ENCODE measurements at regions not wholly inside any gene's neighbourhood (a gene's known extent, or its start where the extent isn't known, plus 50 kb on each side); places are given as distances from the start of the nearest gene placed in this dataset.
"Not testable (repeated sequence)": the region's sequence is repeated elsewhere in the genome, so short reads cannot be mapped to it uniquely, and the experiment has no call there.

GRCh38 chr4:158958489-158959270 lies 144.2 kb upstream of the RAPGEF2 start:
- no peaks in the 10 kb centered on the region for H3K36me3 ChIP-seq
- TF ChIP-seq Cebpa-rat (IDR thresholded peaks at IDR 0.05), result no peak
- H3K4me2 ChIP-seq, result no peak overlapping the region
- H3K4me3 ChIP-seq, result no peak overlapping the region
- H3K9me3 ChIP-seq, result peaks cover 4% of the 10 kb centered on the region
- H4K20me1 ChIP-seq, result no peaks in the 10 kb centered on the region
- H3K9ac ChIP-seq, result no peak overlapping the region
- H3K27me3 ChIP-seq, result no peaks in the 10 kb centered on the region
- no peak overlapping the region for H3K27ac ChIP-seq
- H3K4me1 ChIP-seq, result no peaks in the 10 kb centered on the region

DNA sequence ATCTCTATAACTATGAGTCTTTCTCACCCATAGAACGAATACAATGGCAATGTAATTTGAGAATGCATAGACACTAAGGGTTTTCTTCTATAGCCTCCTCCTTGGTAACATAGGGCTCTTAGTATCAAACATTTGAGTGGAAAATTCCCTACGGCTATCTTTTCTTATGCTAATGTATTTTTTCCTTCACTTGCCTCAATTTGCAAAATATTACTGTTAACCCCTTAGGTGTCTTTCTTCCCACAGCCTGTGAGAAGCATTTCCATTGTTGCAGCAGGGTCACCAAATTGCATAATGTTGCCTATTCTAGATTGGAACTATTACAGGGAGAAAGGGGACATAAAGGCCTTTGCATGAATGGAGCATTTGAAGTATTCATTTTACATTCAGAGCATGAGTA lies 140.5 kb upstream of the RAPGEF2 start:
- Histone ChIP-seq H3K9me3 (no peaks in the 10 kb centered on the region), H3K27ac (no peak overlapping the region), H3K4me1 (peaks cover 13% of the 10 kb centered on the region), H3K4me2 (no peak overlapping the region), H4K20me1 (no peaks in the 10 kb centered on the region), H3K36me3 (no peaks in the 10 kb centered on the region), H3K9ac (no peak overlapping the region), H3K27me3 (no peaks in the 10 kb centered on the region), H3K4me3 (no peak overlapping the region)
- no peak for TF ChIP-seq Cebpa-rat (IDR thresholded peaks at IDR 0.05)

GRCh38 chr4:158963282-158963681 lies 139.6 kb upstream of the RAPGEF2 start:
- H3K27me3 ChIP-seq, H3K9me3 ChIP-seq, H3K4me3 ChIP-seq, H3K4me2 ChIP-seq, H3K27ac ChIP-seq, H4K20me1 ChIP-seq, H3K9ac ChIP-seq, H3K36me3 ChIP-seq: not testable (repeated sequence)
- H3K4me1 ChIP-seq, result peaks cover 18% of the 10 kb centered on the region

DNA sequence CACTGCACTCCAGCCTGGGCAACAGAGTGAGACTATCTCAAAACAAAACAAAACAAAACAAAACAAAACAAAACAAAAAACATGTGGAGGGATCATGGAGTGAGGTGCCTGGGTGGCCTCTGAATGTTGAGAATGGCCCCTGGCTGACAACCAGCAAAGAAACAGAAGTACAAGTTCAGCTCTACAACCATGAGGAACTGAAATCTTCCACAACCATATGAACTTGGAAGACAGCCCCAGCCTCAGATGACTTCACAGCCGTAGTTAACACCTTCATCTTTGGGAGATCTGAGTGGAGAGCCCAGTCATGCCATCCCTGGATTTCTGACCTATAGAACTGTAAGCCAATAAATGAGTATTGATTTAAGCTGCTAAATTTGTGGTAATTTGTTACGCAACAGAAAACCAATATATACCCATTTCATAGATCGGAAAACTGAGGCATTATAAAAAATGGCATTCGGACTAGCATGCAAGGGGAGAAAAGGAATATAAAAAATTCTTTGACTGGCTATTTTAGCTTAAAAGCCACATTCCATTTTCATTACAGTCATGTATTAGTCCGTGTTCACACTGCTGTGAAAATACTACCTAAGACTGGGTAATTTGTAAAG lies 138.7 kb upstream of the RAPGEF2 start:
- H3K4me1 ChIP-seq, result peaks cover 18% of the 10 kb centered on the region
- H3K27ac ChIP-seq, result no peak overlapping the region
- H3K4me2 ChIP-seq, result no peak overlapping the region
- H3K9me3 ChIP-seq, result no peaks in the 10 kb centered on the region
- no peaks in the 10 kb centered on the region for H3K27me3 ChIP-seq
- H3K9ac ChIP-seq, result no peak overlapping the region
- H3K36me3 ChIP-seq, result no peaks in the 10 kb centered on the region
- no peak overlapping the region for H3K4me3 ChIP-seq
- no peaks in the 10 kb centered on the region for H4K20me1 ChIP-seq
- peak; percentile 68; the same call in 1 of the 2 replicates for TF ChIP-seq Cebpa-rat (IDR thresholded peaks at IDR 0.05)

DNA sequence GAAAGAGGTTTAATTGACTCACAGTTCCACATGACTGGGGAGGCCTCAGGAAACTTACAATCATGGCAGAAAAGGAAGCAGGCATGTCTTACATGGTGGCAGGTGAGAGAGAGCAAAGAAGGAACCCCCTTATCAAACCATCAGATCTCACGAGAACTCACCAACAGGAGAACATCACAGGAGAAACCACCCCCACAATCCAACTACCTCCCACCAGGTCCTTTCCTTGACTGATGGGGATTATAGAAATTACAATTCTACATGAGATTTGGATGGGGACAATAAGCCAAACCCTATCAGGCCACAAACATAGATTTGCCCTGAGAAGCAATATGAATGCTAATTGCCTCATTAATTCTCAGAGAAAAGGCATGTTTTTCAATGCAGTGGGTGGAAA lies 138.2 kb upstream of the RAPGEF2 start:
- TF ChIP-seq Cebpa-rat (IDR thresholded peaks at IDR 0.05), result no peak
- Histone ChIP-seq H3K36me3 (no peaks in the 10 kb centered on the region), H4K20me1 (no peaks in the 10 kb centered on the region), H3K9ac (no peak overlapping the region), H3K4me1 (peaks cover 18% of the 10 kb centered on the region), H3K4me3 (no peak overlapping the region), H3K27ac (no peak overlapping the region), H3K4me2 (no peak overlapping the region), H3K9me3 (no peaks in the 10 kb centered on the region), H3K27me3 (no peaks in the 10 kb centered on the region)

DNA sequence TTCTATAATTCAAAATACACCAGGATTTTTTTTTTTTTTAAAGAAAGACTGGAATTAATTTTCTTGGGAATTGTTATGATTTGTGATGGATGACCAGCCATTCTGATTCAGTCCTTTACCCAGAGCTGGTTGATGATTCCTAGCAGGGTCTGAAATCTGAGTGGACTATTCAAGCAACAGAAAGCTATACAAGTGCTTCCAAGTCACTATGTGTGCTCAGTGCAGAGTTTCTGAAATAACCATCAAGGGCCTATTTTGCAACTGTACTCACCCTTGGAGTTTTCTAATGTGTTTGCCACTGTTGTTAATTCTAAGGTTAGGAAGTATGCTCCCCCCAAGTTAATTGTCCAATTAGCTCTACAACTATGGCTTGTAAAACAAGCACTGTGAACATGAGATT lies 137.7 kb upstream of the RAPGEF2 start:
- Histone ChIP-seq H3K9ac (no peak overlapping the region), H3K9me3 (no peaks in the 10 kb centered on the region), H4K20me1 (no peaks in the 10 kb centered on the region), H3K4me1 (peaks cover 18% of the 10 kb centered on the region), H3K27me3 (no peaks in the 10 kb centered on the region), H3K4me3 (no peak overlapping the region), H3K36me3 (no peaks in the 10 kb centered on the region), H3K27ac (no peak overlapping the region), H3K4me2 (no peak overlapping the region)
- TF ChIP-seq Cebpa-rat (IDR thresholded peaks at IDR 0.05), result no peak

- Histone ChIP-seq H3K4me2 (no peak overlapping the region), H3K4me3 (no peak overlapping the region), H3K27ac (no peak overlapping the region), H3K9ac (no peak overlapping the region), H3K4me1 (peaks cover 18% of the 10 kb centered on the region), H3K36me3 (no peaks in the 10 kb centered on the region), H3K9me3 (no peaks in the 10 kb centered on the region), H4K20me1 (no peaks in the 10 kb centered on the region), H3K27me3 (no peaks in the 10 kb centered on the region)
- TF ChIP-seq Cebpa-rat (IDR thresholded peaks at IDR 0.05), result no peak
These were observed 136.8 kb upstream of the RAPGEF2 start for GRCh38 chr4:158966091-158966490.

DNA sequence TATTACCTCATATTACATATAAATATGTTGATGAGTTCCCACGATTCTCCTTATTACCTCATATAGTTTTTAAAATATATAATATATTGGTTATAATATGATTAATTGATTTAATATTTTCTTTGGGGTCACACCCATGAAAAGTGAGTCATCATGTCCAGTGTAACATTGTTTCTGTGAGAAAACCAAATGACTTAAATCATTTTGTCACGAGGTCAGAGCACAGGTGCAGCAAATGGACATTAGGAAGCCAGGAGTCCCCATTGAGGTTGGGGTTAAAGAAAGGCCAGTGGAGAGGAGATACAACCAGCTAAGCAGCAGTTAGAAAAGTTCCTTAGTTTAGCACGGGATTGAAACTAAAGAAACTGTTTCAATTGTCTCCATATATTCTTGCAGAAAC lies 133.9 kb upstream of the RAPGEF2 start:
- TF ChIP-seq Cebpa-rat (IDR thresholded peaks at IDR 0.05), result no peak
- Histone ChIP-seq H3K36me3 (no peaks in the 10 kb centered on the region), H3K4me3 (no peak overlapping the region), H4K20me1 (no peaks in the 10 kb centered on the region), H3K27me3 (no peaks in the 10 kb centered on the region), H3K4me2 (no peak overlapping the region), H3K4me1 (peaks cover 18% of the 10 kb centered on the region), H3K9ac (no peak overlapping the region), H3K9me3 (no peaks in the 10 kb centered on the region), H3K27ac (no peak overlapping the region)

GRCh38 chr4:158970812-158971211 lies 132.1 kb upstream of the RAPGEF2 start:
- Histone ChIP-seq H3K27ac (no peak overlapping the region), H3K4me1 (peaks cover 18% of the 10 kb centered on the region), H3K9me3 (no peaks in the 10 kb centered on the region), H3K9ac (no peak overlapping the region), H3K4me2 (no peak overlapping the region), H3K4me3 (no peak overlapping the region), H4K20me1 (no peaks in the 10 kb centered on the region), H3K27me3 (no peaks in the 10 kb centered on the region), H3K36me3 (no peaks in the 10 kb centered on the region)
- no peak for TF ChIP-seq Cebpa-rat (IDR thresholded peaks at IDR 0.05)

DNA sequence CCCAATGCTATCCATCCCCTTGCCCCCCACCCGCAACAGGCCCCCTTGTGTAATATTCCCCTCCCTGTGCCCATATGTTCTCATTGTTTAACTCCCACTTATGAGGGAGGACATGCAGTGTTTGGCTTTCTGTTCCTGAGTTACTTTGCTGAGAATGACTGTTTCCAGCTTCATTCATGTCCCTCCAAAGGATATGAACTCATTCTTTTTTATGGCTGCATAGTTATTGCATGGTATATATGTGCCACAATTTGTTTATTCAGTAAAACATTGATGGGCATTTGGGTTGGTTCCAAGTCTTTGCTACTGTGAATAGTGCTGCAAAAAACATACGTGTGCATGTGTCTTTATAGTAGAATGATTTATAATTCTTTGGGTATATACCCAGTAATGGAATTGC lies 128.4 kb upstream of the RAPGEF2 start:
- H3K4me3 ChIP-seq, H3K27ac ChIP-seq, H3K36me3 ChIP-seq, H3K4me1 ChIP-seq, H3K9me3 ChIP-seq, H3K4me2 ChIP-seq, H4K20me1 ChIP-seq, H3K27me3 ChIP-seq, H3K9ac ChIP-seq: not testable (repeated sequence)

DNA sequence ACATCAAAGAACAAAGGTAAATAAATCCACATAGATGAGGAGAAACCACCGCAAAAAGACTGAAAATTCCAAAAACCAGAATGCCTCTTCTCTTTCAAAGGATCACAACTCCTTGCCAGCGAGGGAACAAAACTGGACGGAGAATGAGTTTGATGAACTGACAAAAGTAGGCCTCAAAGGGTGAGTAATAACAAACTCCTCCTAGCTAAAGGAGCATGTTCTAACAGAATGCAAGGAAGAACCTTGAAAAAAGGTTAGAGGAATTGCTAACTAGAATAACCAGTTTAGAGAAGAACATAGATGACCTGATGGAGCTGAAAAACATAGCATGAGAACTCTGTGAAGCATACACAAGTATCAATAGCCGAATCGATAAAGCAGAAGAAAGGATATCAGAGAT lies 122.2 kb upstream of the RAPGEF2 start:
- not testable (repeated sequence) for H3K36me3 ChIP-seq, H4K20me1 ChIP-seq, H3K4me1 ChIP-seq, H3K4me2 ChIP-seq, H3K27ac ChIP-seq, H3K9ac ChIP-seq, H3K4me3 ChIP-seq, H3K27me3 ChIP-seq
- peaks cover 21% of the 10 kb centered on the region for H3K9me3 ChIP-seq

All from BLaER1 (cell line).